MCF 10A (cell line): ENCODE measurements at regions not wholly inside any gene's neighbourhood (a gene's known extent, or its start where the extent isn't known, plus 50 kb on each side); places are given as distances from the start of the nearest gene placed in this dataset.

Source experiments
- BruUV-seq: library from RNA; stranded (reverse); fragments of 400-500 nt; replicated peaks from 2 replicates; lab custom pipeline; 2021; lab: Mats Ljungman, UMichigan
- CTCF ChIA-PET: fragments of 300-600 bp; sonication (Branson Sonifier 250); formaldehyde crosslinking; extraction: SDS; loops from one replicate; lab custom pipeline; 2021; ENCODE audit warnings: antibody characterized with exemption, inconsistent platforms; lab: Yijun Ruan, JAX
- POLR2A ChIA-PET: fragments of 300-600, 350-650 bp; sonication (Branson Sonifier 250); formaldehyde crosslinking; extraction: SDS; loops from one replicate; lab custom pipeline; 2020; ENCODE audit warnings: antibody characterized with exemption, inconsistent platforms; lab: Yijun Ruan, JAX
- DNase-seq: peaks from one replicate; pipeline ENCODE4 v3.0.0-alpha.2; 2018; ENCODE audit not compliant: unreplicated experiment
- H3K27ac Mint-ChIP-seq: one replicate; pipeline ENCODE4 v1.8.0; 2022; ENCODE audit warnings: mild to moderate bottlenecking, low read depth, mixed read lengths; ENCODE audit not compliant: unreplicated experiment
- H3K27me3 Mint-ChIP-seq: one replicate; pipeline ENCODE4 v1.8.0; 2022; ENCODE audit warnings: mixed read lengths; ENCODE audit not compliant: insufficient read depth, unreplicated experiment
- H3K36me3 Mint-ChIP-seq: one replicate; pipeline ENCODE4 v1.8.0; 2022; ENCODE audit warnings: mild to moderate bottlenecking, moderate library complexity, mixed read lengths; ENCODE audit not compliant: insufficient read depth, unreplicated experiment
- H3K4me1 Mint-ChIP-seq: one replicate; pipeline ENCODE4 v1.8.0; 2022; ENCODE audit warnings: mixed read lengths; ENCODE audit not compliant: insufficient read depth, unreplicated experiment
- H3K4me3 Mint-ChIP-seq: one replicate; pipeline ENCODE4 v1.8.0; 2022; ENCODE audit warnings: mild to moderate bottlenecking, moderate library complexity, mixed read lengths; ENCODE audit not compliant: unreplicated experiment
- H3K9me3 Mint-ChIP-seq: one replicate; pipeline ENCODE4 v1.8.0; 2022; ENCODE audit warnings: mixed read lengths; ENCODE audit not compliant: unreplicated experiment
- CTCF ChIP-seq: fragments of 200-600 bp; IDR thresholded peaks from one replicate; pipeline ENCODE4 v1.8.0; 2022; ENCODE audit warnings: antibody characterized with exemption, mild to moderate bottlenecking; ENCODE audit not compliant: unreplicated experiment
- intact Hi-C: fragments of 100-400 bp; cut with micrococcal nuclease; formaldehyde crosslinking; loops from 2 replicates; pipeline ENCODE4 v1.14.1; 2022

- no TSS peak for BruUV-seq
- no peaks in the 10 kb centered on the region for H3K9me3 Mint-ChIP-seq
- H3K27ac Mint-ChIP-seq, result no peak overlapping the region
- ChIA-PET CTCF (interaction anchor here (0.5 to 0.8 kb wide), 2 partner anchors 444 to 446 kb away, joined by 3 to 4 read pairs; no protein-coding TSS in a partner anchor), POLR2A (no interaction called here)
- peaks cover 25% of the 10 kb centered on the region for H3K27me3 Mint-ChIP-seq
- intact Hi-C loops, result no loop called here
- H3K4me3 Mint-ChIP-seq, result no peak overlapping the region
- H3K4me1 Mint-ChIP-seq, result no peaks in the 10 kb centered on the region
- no peak for DNase-seq
- no peaks in the 10 kb centered on the region for H3K36me3 Mint-ChIP-seq
- TF ChIP-seq CTCF, result no peak
Observed at GRCh38 chr13:23516190-23516589, 54.0 kb upstream of the TNFRSF19 start.

- Mint-ChIP-seq H3K27me3 (peaks cover 25% of the 10 kb centered on the region), H3K4me1 (no peaks in the 10 kb centered on the region), H3K36me3 (no peaks in the 10 kb centered on the region), H3K9me3 (no peaks in the 10 kb centered on the region), H3K27ac (no peak overlapping the region), H3K4me3 (no peak overlapping the region)
- POLR2A ChIA-PET, result no interaction called here
- DNase-seq, result no peak
- intact Hi-C loops, result no loop called here
- CTCF ChIA-PET, result interaction anchor here (0.5 to 0.6 kb wide), 2 partner anchors 374 to 445 kb away, joined by 3 to 4 read pairs; no protein-coding TSS in a partner anchor
- no TSS peak for BruUV-seq
- TF ChIP-seq CTCF, result no peak
Observed at GRCh38 chr13:23516702-23517101, 53.5 kb upstream of the TNFRSF19 start.

GRCh38 chr13:23518231-23518630 lies 52.0 kb upstream of the TNFRSF19 start:
- no TSS peak for BruUV-seq
- Mint-ChIP-seq H3K27me3 (peaks cover 23% of the 10 kb centered on the region), H3K27ac (no peak overlapping the region), H3K36me3 (no peaks in the 10 kb centered on the region), H3K4me1 (no peaks in the 10 kb centered on the region), H3K4me3 (no peak overlapping the region), H3K9me3 (no peaks in the 10 kb centered on the region)
- no peak for TF ChIP-seq CTCF
- POLR2A ChIA-PET, result no interaction called here
- intact Hi-C loops, result no loop called here
- no peak for DNase-seq
- CTCF ChIA-PET, result no interaction called here
